Progenitor cell of endocrine pancreas (in vitro differentiated cells): ENCODE measurements at regions not wholly inside any gene's neighbourhood (a gene's known extent, or its start where the extent isn't known, plus 50 kb on each side); places are given as distances from the start of the nearest gene placed in this dataset.

ENCODE experiments used
- DNase-seq: peaks from one replicate; pipeline ENCODE4 v3.0.0; 2021; ENCODE audit warnings: low spot score; ENCODE audit not compliant: unreplicated experiment
- H3K27ac Mint-ChIP-seq: 2 replicates; pipeline ENCODE4 v1.8.0; 2021; ENCODE audit warnings: mild to moderate bottlenecking, moderate library complexity, mixed read lengths
- H3K27me3 Mint-ChIP-seq: 2 replicates; pipeline ENCODE4 v1.8.0; 2021; ENCODE audit warnings: mixed read lengths
- H3K36me3 Mint-ChIP-seq: 2 replicates; pipeline ENCODE4 v1.8.0; 2022; ENCODE audit warnings: mixed read lengths; ENCODE audit not compliant: insufficient read depth
- H3K4me1 Mint-ChIP-seq: 2 replicates; pipeline ENCODE4 v1.8.0; 2021; ENCODE audit warnings: low read depth, mixed read lengths
- H3K4me3 Mint-ChIP-seq: 2 replicates; pipeline ENCODE4 v1.8.0; 2021; ENCODE audit warnings: low read depth, mild to moderate bottlenecking, moderate library complexity, mixed read lengths
- H3K9me3 Mint-ChIP-seq: 2 replicates; pipeline ENCODE4 v1.8.0; 2021; ENCODE audit warnings: low read depth, mixed read lengths
- TF ChIP-seq, protein P1 (sequence below): fragments of 200-600 bp; sonication (generic); IDR thresholded peaks from one replicate; pipeline ENCODE4 v1.5.0; 2021; ENCODE audit warnings: antibody characterized with exemption, mild to moderate bottlenecking; ENCODE audit not compliant: unreplicated experiment

DNA sequence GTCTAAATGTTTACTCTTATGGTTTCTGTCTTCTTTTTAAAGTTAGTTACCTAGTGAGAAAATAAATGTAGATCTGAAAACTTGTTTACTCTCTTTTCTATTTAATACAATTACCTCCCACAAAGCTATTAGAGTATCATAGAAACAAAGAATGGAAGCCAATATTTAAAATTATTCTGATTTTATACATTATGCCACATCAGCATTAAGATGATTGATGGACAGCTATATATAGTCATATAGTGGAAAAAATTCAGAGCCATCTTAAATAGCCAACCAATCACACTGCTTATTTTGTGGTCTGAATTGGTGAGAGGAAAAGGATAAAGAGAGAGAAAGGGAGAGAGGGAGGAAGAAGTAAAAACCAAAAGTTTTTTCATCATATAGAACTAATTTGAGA lies 1101.8 kb downstream of the PCDH19 start:
- DNase-seq, result no peak
- H3K9me3 Mint-ChIP-seq, result no peaks in the 10 kb centered on the region
- TF ChIP-seq, protein P1, sequence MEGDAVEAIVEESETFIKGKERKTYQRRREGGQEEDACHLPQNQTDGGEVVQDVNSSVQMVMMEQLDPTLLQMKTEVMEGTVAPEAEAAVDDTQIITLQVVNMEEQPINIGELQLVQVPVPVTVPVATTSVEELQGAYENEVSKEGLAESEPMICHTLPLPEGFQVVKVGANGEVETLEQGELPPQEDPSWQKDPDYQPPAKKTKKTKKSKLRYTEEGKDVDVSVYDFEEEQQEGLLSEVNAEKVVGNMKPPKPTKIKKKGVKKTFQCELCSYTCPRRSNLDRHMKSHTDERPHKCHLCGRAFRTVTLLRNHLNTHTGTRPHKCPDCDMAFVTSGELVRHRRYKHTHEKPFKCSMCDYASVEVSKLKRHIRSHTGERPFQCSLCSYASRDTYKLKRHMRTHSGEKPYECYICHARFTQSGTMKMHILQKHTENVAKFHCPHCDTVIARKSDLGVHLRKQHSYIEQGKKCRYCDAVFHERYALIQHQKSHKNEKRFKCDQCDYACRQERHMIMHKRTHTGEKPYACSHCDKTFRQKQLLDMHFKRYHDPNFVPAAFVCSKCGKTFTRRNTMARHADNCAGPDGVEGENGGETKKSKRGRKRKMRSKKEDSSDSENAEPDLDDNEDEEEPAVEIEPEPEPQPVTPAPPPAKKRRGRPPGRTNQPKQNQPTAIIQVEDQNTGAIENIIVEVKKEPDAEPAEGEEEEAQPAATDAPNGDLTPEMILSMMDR, result no peak
- H3K27me3 Mint-ChIP-seq, result no peaks in the 10 kb centered on the region
- no peak overlapping the region for H3K4me3 Mint-ChIP-seq
- no peaks in the 10 kb centered on the region for H3K36me3 Mint-ChIP-seq
- H3K4me1 Mint-ChIP-seq, result peaks cover 1% of the 10 kb centered on the region
- H3K27ac Mint-ChIP-seq, result no peak overlapping the region

DNA sequence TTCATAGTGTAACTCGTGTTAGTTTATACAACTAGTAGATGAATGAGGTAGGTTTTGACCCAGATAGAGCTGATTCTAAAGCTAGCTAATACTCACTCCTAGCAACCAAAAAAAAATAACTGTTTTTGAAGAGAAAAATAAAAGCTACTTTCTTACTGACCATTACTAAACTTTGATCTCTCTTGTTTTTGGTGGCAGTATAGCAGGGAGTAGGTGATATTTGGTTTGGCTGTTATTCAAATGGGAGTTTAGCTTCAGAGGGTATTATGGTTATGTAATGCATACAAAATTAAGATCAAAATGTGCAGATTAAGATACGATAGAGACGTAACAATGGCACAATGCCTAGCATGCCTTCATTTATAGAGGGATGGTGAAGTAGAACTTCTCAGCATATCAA lies 1104.5 kb downstream of the PCDH19 start:
- Mint-ChIP-seq H3K36me3 (no peaks in the 10 kb centered on the region), H3K4me1 (peaks cover 6% of the 10 kb centered on the region), H3K4me3 (no peak overlapping the region), H3K27ac (no peak overlapping the region), H3K9me3 (no peaks in the 10 kb centered on the region), H3K27me3 (no peaks in the 10 kb centered on the region)
- DNase-seq, result no peak
- TF ChIP-seq, protein P1, result no peak

DNA sequence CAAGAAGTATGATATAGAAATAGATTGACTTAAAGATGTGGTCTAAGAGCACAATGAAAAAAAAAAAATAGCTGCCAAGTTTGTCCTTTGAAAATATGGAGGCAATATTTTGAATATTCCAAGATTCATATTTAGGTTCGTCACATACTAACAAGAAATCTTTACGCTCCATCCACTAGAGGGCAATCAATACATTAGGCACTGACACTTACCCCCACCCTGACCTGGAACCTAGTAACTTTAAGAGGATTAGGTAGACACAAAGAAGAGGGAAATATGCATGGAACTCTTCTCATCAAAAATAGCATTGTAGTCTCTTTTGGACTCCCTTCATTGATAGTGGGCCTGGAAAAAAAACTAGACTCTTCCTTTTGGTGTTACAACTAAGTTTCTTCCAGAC lies 1108.1 kb downstream of the PCDH19 start:
- Mint-ChIP-seq H3K4me3 (no peak overlapping the region), H3K4me1 (peaks cover 4% of the 10 kb centered on the region), H3K9me3 (no peaks in the 10 kb centered on the region), H3K27ac (no peak overlapping the region), H3K36me3 (no peaks in the 10 kb centered on the region), H3K27me3 (no peaks in the 10 kb centered on the region)
- DNase-seq, result no peak
- TF ChIP-seq, protein P1, result peak; percentile 59

- H3K9me3 Mint-ChIP-seq, result peaks cover 17% of the 10 kb centered on the region
These were observed 1138.4 kb downstream of the PCDH19 start for GRCh38 chrX:99271641-99272040.

GRCh38 chrX:99266255-99266654 lies 1143.8 kb downstream of the PCDH19 start:
- TF ChIP-seq, protein P1, result no peak
- H3K4me3 Mint-ChIP-seq, result no peak overlapping the region
- H3K36me3 Mint-ChIP-seq, result no peaks in the 10 kb centered on the region
- no peak for DNase-seq
- no peaks in the 10 kb centered on the region for H3K27me3 Mint-ChIP-seq
- peaks cover 17% of the 10 kb centered on the region for H3K9me3 Mint-ChIP-seq
- no peaks in the 10 kb centered on the region for H3K4me1 Mint-ChIP-seq
- H3K27ac Mint-ChIP-seq, result no peak overlapping the region

More at GRCh38 chrX:99271641-99272040, 1138.4 kb downstream of the PCDH19 start:
- Mint-ChIP-seq H3K27me3 (no peaks in the 10 kb centered on the region), H3K4me1 (no peaks in the 10 kb centered on the region), H3K36me3 (no peaks in the 10 kb centered on the region), H3K27ac (no peak overlapping the region), H3K4me3 (no peak overlapping the region)
- no peak for DNase-seq
- TF ChIP-seq, protein P1, result no peak
